Hematopoietic multipotent progenitor cell (in vitro differentiated cells): ENCODE measurements at regions not wholly inside any gene's neighbourhood (a gene's known extent, or its start where the extent isn't known, plus 50 kb on each side); places are given as distances from the start of the nearest gene placed in this dataset.
"Not testable (repeated sequence)": the region's sequence is repeated elsewhere in the genome, so short reads cannot be mapped to it uniquely, and the experiment has no call there.

Experiments
- DNase-seq, 3 donors: peaks; one replicate each; pipeline ENCODE4 v3.0.0-alpha.2; 2011 to 2015; ENCODE audit warnings: low read depth in 2 of 3, low spot score in 2 of 3

DNA sequence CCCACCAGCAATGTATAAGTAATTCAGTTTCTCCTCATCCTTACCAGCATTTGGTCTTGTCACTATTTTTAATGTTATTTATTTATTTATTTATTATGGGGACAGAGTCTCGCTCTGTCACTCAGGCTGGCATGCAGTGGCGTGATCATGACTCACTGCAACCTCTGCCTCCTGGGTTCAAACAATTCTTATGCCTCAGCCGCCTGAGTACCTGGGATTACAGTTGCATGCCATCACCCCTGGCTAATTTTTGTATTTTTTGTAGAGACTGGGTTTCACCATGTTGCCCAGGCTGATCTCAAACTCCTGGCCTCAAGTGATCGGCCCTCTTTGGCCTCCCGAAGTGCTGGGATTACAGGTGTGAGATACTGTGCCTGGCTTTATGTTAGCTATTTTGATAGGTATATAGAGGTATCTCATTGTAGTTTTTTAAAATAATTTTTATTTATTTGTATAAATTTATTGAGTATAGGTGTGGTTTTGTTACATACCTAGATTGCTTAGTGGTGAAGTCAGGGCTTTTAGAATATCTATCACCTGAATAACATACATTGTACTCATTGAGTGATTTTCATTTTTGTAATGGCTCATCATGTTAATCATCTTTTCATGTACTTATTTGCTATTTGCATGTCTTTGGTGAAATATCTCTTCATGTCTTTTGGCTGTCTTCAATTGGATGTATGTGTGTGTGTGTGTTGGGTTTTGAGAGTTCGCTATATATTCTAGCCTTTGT lies 53.3 kb downstream of the TANC2 start:
- DNase-seq, result no peak

DNA sequence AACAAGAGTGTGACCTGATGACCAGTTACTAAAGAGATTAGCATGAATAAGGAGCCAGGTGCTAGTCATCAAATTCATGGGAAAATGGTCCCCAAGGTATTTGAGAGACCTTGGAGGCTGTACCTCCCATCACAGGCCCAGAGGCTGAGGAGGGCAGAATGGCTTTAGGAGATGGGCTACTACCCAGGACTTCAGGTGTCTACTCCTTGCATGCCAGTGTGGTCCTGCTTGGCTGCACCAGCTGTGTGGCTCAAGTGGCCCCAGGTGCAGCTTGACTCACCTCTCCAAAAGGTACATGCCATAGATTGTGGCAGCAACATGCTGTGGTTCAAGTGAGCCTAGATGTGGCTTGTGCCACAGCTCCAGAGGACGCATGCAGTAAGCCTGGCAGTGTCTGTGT lies 56.5 kb downstream of the TANC2 start:
- no peak for DNase-seq

DNA sequence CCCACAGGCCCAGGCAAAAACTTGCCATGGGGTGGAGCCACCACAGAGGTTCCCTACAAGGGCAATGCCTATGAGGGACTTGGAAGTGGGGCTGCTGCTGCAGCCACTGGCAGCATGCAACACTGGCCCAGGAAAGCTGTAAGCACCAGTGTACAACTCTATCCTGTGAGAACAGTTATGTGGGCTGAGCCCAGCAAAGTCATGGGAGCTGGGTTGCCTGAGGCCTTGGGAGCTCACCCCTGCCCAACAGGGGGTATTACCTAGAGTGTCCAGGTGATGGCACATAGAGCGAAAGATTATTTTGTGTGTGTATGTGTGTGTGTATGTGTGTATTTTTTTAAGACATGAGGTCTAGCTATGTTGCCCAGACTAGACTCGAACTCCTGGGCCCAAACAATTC lies 57.0 kb downstream of the TANC2 start:
- no peak for DNase-seq

DNA sequence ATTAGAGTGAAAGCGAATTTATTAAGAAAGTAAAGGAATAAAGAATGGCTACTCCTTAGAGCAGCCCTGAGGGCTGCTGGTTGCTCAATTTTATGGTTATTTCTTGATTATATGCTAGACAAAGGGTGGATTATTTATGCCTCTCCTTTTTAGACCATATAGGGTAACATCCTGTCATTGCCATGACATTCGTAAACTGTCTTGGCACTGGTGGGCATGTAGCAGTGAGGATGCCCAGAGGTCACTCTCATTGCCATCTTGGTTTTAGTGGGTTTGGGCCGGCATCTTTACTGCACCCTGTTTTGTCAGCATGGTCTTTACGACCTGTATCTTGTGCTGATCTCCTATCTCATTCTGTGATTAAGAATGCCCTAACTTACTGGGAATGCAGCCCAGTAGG lies 58.2 kb downstream of the TANC2 start:
- DNase-seq, result no peak

DNA sequence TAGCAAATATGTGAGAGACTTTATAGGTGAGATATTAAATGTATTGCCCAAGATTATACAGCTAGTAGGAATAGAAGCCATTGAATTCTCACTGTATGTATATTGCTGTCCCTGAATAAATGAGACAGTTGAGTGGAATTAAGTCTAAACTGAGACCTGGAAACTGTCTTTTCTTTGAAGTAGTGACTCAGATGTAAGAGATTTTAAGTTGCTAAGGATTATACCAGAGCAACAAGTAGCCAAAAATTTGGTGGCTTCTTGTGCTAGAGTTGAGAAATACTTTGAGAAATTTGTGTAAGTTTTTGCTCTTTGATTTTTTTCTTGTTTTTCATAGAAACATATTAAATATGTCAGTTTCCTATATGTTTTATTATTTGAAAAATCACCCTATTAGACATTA lies 58.7 kb downstream of the TANC2 start:
- no peak for DNase-seq

DNA sequence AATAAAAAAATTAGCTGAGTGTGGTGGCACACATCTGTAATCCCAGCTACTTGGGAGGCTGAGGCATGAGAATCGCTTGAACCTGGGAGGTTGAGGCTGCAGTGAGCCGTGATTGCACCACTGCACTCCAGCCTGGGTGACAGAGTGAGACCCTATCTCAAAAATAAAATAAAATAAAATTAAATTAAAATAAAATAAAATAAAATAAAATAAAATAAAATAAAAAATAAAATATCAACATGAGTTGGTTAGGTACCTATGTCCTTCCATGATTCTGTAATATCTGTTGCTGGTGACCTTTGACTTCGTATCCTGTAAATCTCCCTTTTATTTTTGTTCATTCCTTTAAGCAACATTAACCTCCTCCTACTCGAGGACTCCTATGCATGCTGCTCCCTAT lies 59.6 kb downstream of the TANC2 start:
- DNase-seq, result not testable (repeated sequence)

DNA sequence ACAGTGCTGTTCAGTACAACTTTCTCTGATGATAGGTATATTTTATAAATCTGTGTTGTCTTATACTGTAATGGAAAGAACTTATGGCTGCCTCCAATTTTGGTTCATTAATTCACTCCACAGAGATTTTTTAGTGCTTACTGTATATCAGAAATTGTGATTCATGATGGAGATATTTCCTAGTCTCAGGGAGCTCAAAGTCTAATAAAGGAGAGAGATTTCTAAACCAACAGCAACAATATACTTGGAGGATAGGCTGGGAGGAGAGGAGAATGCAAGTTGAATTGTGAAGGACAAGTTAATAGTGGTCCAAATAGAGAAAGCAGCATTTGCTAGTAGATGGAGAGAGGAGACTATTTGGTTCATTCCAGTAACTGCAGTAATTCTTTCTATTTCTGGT lies 63.5 kb downstream of the TANC2 start:
- DNase-seq, result no peak

DNA sequence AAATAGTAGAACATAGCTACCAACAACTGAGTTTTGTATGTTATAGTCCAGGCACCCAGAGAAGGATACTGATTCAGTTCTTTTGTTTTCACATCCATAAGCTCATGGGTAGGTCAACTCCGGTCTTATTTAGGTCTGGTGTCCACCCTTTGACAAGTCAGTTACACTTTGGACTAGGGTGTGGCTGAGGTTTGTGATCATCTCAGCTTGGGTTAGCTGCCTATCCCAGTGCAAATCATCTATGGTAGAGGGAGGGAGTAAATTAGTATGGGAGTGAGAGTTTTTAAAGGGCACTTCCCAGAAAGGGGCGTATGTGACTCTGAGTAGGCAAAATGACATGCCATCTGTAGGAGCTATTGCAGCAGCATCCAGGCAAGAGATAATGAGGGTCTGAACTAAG lies 66.1 kb downstream of the TANC2 start:
- DNase-seq, result no peak

DNA sequence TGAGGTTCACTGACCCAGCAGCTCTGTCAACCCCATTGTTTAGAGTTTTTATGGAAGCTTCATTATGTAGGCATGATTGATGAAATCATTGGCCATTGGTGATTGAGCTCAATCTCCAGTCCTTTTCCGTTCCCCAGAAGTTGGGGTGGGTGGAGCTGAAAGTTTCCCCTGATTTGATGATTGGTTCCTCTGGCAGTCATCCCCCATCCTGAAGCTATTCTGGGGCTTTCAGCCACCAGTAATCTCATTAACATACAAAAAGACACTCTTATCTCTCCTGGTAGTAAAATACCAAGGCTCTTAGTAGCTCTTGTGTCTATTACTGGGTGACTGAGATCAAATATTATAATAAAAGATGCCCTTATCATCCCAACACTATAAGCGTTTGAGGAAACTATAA lies 67.1 kb downstream of the TANC2 start:
- DNase-seq, result no peak

DNA sequence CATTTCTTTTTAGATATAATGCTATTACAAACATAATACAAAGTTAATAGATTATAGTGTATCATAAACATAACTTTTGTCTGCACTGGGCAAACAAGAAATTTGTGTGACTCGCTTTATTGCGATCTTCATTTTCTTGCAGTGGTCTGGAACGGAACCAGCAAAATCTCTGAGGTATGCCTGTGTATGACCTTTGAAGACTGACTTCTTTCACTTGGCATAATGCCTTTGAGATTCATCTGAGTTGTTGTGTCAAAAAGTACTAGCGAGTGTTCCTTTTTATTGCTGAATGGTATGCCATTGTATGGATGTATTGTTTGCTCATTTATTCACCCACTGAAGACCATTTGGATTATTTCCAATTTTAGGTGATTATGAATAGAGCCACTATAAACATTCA lies 69.2 kb downstream of the TANC2 start:
- DNase-seq, result no peak

DNA sequence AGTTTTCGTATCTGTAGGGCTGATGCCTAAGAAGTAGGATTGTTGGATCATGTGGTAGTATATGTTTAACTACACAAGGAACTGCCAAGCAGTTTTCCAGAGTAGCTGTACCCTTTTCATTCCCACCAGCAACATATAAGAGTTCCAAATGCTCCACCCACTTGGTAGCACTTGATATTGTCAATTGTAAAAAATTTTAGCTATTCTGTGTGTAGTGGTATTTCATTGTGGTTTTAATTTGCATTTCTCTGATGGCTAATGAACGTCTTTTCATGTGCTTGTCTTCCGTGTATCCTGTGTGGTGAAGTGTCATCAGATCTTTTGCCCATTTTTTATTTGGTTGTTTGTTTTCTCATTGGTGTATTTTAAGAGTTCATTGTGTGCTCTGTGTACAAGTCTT lies 69.7 kb downstream of the TANC2 start:
- DNase-seq, result no peak

DNA sequence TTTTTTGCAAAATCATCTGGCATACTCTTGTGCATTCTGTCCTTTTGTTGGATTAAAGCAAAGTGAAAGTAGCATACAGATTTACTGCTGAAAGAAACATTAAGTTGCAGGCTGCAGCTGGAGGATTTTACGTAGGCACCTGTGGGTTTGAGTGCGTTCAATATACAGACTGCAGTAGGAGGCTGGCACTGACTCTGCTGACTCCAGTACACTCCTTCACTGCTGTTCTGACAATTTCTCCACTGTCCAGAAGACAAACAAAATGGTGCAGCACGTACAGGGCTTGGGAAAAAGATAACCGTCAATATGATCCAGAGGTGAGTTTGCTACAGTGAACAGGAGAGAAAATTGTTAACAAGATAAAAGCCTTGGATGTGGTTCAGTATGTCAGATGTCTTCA lies 73.3 kb downstream of the TANC2 start:
- peak in 2 of 3 donors; percentile 10 to 43 for DNase-seq

DNA sequence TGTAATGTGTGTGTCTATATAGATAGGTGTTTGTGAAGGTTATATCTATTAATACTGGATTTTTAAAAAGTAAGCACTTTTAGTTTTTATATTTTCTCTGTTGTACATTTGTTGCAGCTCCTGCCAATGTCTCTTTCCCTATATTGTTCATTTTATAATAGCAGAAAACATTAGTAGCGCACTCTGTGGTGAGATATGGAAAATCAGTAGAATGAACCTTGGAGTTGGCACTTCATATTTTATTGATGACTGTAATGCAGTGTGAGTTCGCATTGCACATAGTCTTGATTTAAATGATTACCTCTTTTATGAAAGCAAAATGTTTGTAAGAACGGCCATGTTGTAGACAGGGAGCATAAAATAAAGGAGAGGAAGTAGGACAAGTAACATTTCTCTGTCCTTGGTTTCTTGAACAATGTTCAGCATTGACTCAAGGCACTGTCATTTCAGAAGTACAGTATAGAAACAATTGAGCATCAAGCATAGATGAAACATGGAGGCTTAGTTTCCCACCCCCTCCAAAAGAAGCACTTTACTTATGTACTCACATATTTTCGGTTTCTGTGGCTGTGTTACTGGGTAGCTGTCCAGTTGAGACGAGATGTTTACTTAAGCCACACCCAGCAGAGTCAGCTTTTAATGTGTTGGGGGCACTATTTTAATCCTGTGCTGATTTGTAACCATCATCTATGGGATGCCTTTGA lies 74.0 kb downstream of the TANC2 start:
- peak in 1 of 3 donors; percentile 1 for DNase-seq

DNA sequence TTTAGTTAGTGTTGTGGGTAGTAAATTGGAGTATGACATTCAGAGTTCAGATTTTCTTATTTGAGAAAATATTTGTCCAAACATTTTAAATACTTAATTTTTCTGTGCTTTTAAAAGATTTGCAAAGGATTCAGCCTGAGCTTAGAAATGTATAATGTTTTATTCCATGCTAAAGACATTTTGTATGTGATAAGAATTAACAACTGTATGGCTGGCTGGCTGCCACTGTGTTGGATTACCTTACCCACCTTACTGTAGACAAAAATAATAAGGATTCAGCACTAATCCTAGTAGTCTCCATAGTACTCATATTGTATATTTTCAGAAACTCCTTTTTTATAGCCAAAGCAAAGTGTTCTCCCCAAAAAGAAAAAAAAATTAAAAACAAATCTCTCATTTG lies 74.8 kb downstream of the TANC2 start:
- no peak for DNase-seq

DNA sequence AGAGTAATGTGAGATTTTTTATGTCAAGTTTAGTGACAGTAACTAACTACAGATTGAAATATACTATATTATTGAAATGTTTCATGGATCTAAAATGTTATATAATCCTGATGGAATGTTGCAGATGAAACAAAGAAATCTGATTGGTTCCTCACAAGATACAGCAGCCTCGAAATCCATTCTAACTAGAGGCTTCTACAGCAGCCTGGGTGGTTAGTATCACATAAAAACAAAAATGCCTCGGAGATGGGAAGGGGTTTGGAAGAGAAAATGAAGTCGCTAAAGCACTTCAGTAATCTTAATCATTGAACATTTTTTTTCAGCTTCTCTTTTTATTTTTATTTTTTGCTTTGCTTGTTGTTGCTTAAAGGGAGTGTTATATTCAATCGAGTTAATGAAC lies 75.2 kb downstream of the TANC2 start:
- no peak for DNase-seq

DNA sequence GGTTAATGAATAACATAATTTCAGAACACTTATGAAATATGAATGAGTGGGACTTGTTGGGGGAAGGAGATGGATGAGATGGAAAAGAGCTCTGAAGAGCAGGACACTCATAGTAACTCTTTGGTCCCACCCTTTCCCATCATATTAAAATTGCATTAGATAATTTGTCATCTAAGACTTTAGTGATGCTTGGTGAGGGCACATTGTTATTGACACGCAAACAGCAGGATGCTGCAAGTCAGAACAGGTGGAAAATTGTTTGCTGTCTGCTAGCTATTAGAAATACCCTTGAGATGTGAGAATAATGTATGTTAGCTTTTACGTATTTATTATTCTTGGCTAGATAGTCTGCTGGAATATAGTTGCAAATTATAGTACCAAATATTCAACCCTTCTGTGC lies 75.7 kb downstream of the TANC2 start:
- DNase-seq, result no peak

DNA sequence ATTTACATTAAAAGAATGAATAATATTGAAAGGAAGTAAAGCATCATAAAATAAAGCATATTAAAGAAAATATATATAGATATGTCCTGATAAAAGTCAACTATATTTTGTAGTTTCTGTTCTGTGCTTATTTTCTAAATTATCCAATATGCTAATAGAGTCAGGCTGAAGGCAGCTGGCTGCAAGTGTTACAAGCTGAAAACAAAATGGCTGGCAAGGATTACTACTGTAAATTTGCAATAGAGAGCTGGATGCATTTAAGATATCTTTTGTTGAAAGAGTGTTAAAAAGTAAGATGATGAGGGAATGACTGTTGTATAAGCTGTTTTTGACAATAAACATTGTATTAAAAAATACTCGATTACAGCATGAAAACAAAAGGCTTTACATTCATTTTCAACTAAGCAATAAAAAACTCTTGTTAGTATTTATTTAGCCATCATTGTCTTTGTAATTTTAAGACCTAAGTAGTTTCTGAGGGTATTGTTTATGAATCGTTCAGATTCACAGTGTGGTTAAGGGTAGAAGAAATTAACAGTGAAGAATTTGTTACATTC lies 76.3 kb downstream of the TANC2 start:
- no peak for DNase-seq

DNA sequence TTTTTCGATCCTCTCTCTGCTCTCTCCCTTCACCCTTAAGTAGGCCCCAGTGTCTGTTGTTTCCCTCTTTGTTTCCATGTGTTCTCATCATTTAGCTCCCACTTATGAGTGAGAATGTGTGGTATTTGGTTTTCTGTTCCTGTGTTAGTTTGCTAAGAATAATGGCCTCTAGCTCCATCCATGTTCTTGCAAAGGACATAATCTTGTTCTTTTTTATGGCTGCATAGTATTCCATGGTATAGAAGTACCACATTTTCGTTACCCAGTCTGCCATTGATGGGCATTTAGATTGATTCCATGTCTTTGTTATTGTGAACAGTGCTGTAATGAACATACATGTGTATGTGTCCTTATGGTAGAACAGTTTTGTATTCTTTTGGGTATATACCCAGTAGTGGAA lies 91.5 kb downstream of the TANC2 start:
- DNase-seq, result not testable (repeated sequence)

DNA sequence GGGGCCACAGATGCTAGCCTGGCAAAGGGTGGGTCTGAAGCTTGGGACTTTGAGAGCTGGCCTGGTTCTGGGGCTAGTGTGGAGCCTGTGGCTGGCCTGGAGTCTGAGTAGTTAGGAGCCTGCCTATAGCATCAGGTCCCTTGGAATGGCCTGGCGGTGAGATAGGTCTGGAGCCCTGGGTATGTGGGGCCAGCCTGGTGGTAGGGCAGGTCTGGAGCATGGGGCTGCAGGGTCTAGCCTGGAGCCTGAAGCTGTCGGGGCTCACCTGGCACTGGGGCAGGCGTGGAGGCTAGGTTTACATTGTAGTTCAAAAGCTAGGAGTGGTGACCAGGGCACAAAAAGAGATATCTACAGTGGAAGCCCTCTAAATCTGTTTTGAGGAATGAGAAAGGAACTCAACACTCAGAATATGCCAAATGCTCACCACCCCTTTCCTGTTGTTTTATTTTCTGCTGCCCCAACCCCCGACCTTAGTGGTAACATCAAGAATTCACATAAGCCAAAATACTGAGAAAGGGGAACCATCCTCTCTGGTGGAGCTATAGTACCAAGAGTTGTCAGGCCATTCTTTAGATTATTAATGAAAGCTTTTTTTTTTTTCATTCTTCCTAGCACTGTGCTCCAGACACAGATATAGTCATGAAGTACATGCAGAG lies 100.3 kb downstream of the TANC2 start:
- DNase-seq, result peak in 2 of 3 donors; percentile 9 to 71

DNA sequence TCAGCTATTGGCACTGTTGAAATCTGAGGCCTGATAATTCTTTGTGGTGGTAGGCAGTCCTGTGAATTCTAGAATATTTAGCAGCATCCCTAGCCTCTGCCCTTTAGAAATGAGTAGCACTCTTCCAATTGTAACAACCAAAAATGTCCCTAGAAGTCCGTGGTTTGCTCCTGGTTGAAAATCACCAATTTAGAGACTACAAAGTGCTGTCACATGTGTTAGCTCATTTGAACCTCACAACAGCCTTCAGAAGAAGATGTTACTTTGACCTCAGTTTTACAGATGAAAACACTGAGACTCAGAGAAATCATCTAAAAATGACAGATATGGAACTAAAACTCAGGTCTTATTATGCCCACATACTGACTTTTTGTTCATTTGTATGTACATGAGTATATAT lies 103.2 kb downstream of the TANC2 start:
- DNase-seq, result no peak

DNA sequence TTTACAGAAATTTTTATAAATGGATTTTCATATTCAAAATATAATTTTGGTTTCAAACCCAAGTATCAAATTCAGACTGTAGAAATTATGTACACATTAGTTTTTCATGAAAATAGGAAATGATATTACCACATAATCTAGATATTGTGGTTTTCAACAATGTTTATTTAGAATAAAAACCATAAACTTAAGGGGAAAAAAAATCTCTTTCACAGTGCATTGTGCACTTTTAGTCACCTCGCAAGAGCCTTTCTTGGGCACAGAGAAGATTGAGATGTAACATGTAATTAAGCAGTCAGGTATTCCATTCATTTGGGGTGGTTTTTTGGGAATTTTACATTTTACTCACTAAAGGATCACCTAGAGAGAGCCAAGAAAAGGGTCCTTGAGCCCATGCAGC lies 104.0 kb downstream of the TANC2 start:
- DNase-seq, result no peak

DNA sequence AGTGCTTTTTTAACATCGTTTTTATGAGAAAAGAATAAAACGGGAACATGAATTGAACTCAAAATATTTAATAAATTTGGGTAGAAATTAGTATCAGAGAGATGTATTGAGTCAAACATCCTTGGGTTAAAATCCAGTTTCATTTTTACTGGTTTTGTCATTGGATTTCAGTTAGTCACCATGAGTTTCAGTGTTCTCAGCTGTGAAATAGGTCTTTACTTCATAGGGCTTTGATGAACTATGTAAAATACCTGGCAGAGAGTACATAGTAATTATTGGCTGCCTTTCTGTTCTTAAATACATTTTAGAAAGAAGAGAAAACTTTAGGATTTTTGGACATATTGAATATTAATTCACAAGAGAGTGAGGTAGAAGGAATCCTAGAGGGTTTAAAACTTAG lies 105.8 kb downstream of the TANC2 start:
- no peak for DNase-seq
